Keratinocyte (primary cell): ENCODE measurements at regions not wholly inside any gene's neighbourhood (a gene's known extent, or its start where the extent isn't known, plus 50 kb on each side); places are given as distances from the start of the nearest gene placed in this dataset.

ENCODE experiments used
- DNase-seq: peaks from one replicate; pipeline ENCODE4 v3.0.0-alpha.2; 2011; ENCODE audit warnings: low read depth, missing footprints, low spot score
- FAIRE-seq: peaks from 2 replicates; lab custom pipeline; 2011; peaks lifted over from hg19 to GRCh38; lab: Jason Lieb, UNC
- H2AFZ ChIP-seq: 2 replicates; pipeline ENCODE4 v1.6.0; 2012; ENCODE audit warnings: low read length, control low read depth, inconsistent platforms; ENCODE audit not compliant: control insufficient read depth
- H3K27ac ChIP-seq: 2 replicates; pipeline ENCODE4 v1.5.1; 2011; ENCODE audit warnings: low read length; ENCODE audit not compliant: control insufficient read depth, insufficient read depth
- H3K27me3 ChIP-seq: 3 replicates; pipeline ENCODE4 v1.6.0; 2011; ENCODE audit warnings: low read length; ENCODE audit not compliant: control insufficient read depth, insufficient read depth; ENCODE audit errors: extremely low read depth
- H3K36me3 ChIP-seq, 2 experiments: 2 replicates in 1 of 2; 3 replicates in 1 of 2; pipeline ENCODE4 v1.5.1; 2011; ENCODE audit warnings: low read length in 2 of 2, mild to moderate bottlenecking in 1 of 2; ENCODE audit not compliant: control insufficient read depth in 2 of 2, insufficient read depth in 2 of 2; ENCODE audit errors: extremely low read depth in 1 of 2
- H3K4me1 ChIP-seq: 3 replicates; pipeline ENCODE4 v1.5.1; 2011; ENCODE audit warnings: low read length; ENCODE audit not compliant: control insufficient read depth, insufficient read depth; ENCODE audit errors: extremely low read depth
- H3K4me2 ChIP-seq: 3 replicates; pipeline ENCODE4 v1.6.0; 2011; ENCODE audit warnings: low read depth, low read length; ENCODE audit not compliant: control insufficient read depth, insufficient read depth; ENCODE audit errors: extremely low read depth
- H3K4me3 ChIP-seq, 3 experiments: fragments of 200-600 bp in 1 of 3; sonication (generic) in 1 of 3; 2 replicates in 2 of 3; 3 replicates in 1 of 3; pipeline ENCODE4 v1.5.1; 2011 to 2016; ENCODE audit warnings: low read length in 3 of 3, mild to moderate bottlenecking in 3 of 3, control low read depth in 2 of 3, inconsistent platforms in 1 of 3, low read depth in 1 of 3, mixed read lengths in 1 of 3, mixed run types in 1 of 3, moderate library complexity in 1 of 3; ENCODE audit not compliant: control insufficient read depth in 2 of 3, insufficient read depth in 2 of 3; ENCODE audit errors: extremely low read depth in 1 of 3
- H3K79me2 ChIP-seq: 2 replicates; pipeline ENCODE4 v1.6.0; 2012; ENCODE audit warnings: low read length; ENCODE audit not compliant: control insufficient read depth, insufficient read depth
- H3K9ac ChIP-seq: 3 replicates; pipeline ENCODE4 v1.6.0; 2011; ENCODE audit warnings: low read length; ENCODE audit not compliant: control insufficient read depth, insufficient read depth; ENCODE audit errors: extremely low read depth
- H3K9me1 ChIP-seq: 3 replicates; pipeline ENCODE4 v1.6.0; 2011; ENCODE audit warnings: low read length; ENCODE audit not compliant: control insufficient read depth, insufficient read depth; ENCODE audit errors: extremely low read depth
- H3K9me3 ChIP-seq: 2 replicates; pipeline ENCODE4 v1.5.1; 2012; ENCODE audit warnings: low read depth, low read length; ENCODE audit not compliant: control insufficient read depth
- H4K20me1 ChIP-seq: 3 replicates; pipeline ENCODE4 v1.6.0; 2011; ENCODE audit warnings: low read length; ENCODE audit not compliant: control insufficient read depth, insufficient read depth; ENCODE audit errors: extremely low read depth
- EZH2 ChIP-seq: IDR thresholded peaks from one replicate; pipeline ENCODE4 v1.6.1; 2012; ENCODE audit warnings: inconsistent platforms, mild to moderate bottlenecking, low read length, moderate library complexity
- dilution Hi-C: fragments of 300-500 bp; cut with MboI; formaldehyde crosslinking; loops from one replicate; pipeline ENCODE4 v1.7.0; 2020; ENCODE audit warnings: low sequenced_read_pairs; ENCODE audit not compliant: extremely low pct_ligation_motif_present
- TF ChIP-seq, protein P1 (sequence below), 3 experiments: IDR thresholded peaks in 1 of 3; conservative IDR thresholded peaks in 1 of 3; optimal IDR thresholded peaks in 1 of 3; 2 replicates in 2 of 3; 3 replicates in 1 of 3; pipeline versions ENCODE3 to v1.5.1; 2011; ENCODE audit warnings: low read length in 3 of 3, mild to moderate bottlenecking in 3 of 3, moderate library complexity in 2 of 3, control low read depth in 1 of 3, inconsistent platforms in 1 of 3; ENCODE audit not compliant: insufficient read depth in 2 of 3; ENCODE audit errors: extremely low read depth in 1 of 3

DNA sequence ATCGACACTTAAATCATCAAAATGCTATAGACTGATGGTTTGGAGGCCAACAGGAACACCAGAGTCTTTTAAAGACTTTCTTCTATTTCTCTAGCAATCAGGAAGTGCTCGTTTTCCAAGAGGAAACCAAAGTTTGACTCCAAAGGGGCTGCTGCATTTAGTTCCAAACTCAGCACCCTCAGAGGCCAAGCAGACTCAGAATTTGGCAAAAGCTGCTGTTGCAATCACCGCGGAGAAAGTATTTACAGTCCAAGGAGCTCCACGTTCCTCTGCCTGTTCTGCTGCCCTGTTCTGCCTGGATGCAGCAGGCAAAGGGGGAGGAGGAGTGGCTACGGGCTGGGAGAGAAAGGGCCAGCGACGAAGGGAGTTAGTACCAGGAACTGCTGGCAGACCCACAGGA lies 325.1 kb downstream of the BCL11B start:
- DNase-seq, result no peak
- no peaks in the 10 kb centered on the region for H3K79me2 ChIP-seq
- H3K27ac ChIP-seq, result no peak overlapping the region
- H3K4me3 ChIP-seq, result no peak overlapping the region
- peaks cover 7% of the 10 kb centered on the region for H3K4me1 ChIP-seq
- H4K20me1 ChIP-seq, result no peaks in the 10 kb centered on the region
- dilution Hi-C loops, result no loop called here
- no peak for FAIRE-seq
- H3K4me2 ChIP-seq, result peak overlapping the region; percentile 19
- no peaks in the 10 kb centered on the region for H3K9me1 ChIP-seq
- no peak for TF ChIP-seq EZH2
- TF ChIP-seq, protein P1, sequence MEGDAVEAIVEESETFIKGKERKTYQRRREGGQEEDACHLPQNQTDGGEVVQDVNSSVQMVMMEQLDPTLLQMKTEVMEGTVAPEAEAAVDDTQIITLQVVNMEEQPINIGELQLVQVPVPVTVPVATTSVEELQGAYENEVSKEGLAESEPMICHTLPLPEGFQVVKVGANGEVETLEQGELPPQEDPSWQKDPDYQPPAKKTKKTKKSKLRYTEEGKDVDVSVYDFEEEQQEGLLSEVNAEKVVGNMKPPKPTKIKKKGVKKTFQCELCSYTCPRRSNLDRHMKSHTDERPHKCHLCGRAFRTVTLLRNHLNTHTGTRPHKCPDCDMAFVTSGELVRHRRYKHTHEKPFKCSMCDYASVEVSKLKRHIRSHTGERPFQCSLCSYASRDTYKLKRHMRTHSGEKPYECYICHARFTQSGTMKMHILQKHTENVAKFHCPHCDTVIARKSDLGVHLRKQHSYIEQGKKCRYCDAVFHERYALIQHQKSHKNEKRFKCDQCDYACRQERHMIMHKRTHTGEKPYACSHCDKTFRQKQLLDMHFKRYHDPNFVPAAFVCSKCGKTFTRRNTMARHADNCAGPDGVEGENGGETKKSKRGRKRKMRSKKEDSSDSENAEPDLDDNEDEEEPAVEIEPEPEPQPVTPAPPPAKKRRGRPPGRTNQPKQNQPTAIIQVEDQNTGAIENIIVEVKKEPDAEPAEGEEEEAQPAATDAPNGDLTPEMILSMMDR (optimal IDR thresholded peaks at IDR 0.05 in 1 of 3, IDR thresholded peaks at IDR 0.05 in 1 of 3, conservative IDR thresholded peaks at IDR 0.05 in 1 of 3; ENCODE audit: extremely low read depth in 1 of 3, insufficient read depth in 2 of 3, low read length in 3 of 3), result no peak
- H3K9me3 ChIP-seq, result no peaks in the 10 kb centered on the region
- no peaks in the 10 kb centered on the region for H3K36me3 ChIP-seq
- H3K9ac ChIP-seq, result no peak overlapping the region
- H2AFZ ChIP-seq, result peak overlapping the region; percentile 38
- no peaks in the 10 kb centered on the region for H3K27me3 ChIP-seq

GRCh38 chr14:98947911-98948595 lies 323.9 kb downstream of the BCL11B start:
- Histone ChIP-seq H3K27me3 (no peaks in the 10 kb centered on the region), H3K4me3 (no peak overlapping the region), H3K9me1 (no peaks in the 10 kb centered on the region), H3K9ac (no peak overlapping the region), H2AFZ (no peak overlapping the region), H3K79me2 (no peaks in the 10 kb centered on the region), H3K36me3 (no peaks in the 10 kb centered on the region), H3K4me2 (no peak overlapping the region), H3K27ac (no peak overlapping the region), H3K9me3 (no peaks in the 10 kb centered on the region), H4K20me1 (no peaks in the 10 kb centered on the region), H3K4me1 (peaks cover 16% of the 10 kb centered on the region)
- dilution Hi-C loops, result no loop called here
- TF ChIP-seq, protein P1 (optimal IDR thresholded peaks at IDR 0.05 in 1 of 3, IDR thresholded peaks at IDR 0.05 in 1 of 3, conservative IDR thresholded peaks at IDR 0.05 in 1 of 3; ENCODE audit: extremely low read depth in 1 of 3, insufficient read depth in 2 of 3, low read length in 3 of 3), result no peak
- no peak for TF ChIP-seq EZH2
- no peak for FAIRE-seq
- no peak for DNase-seq
